ENCODE measurements at regions not wholly inside any gene's neighbourhood (a gene's known extent, or its start where the extent isn't known, plus 50 kb on each side); places are given as distances from the start of the nearest gene placed in this dataset.
"Not testable (repeated sequence)": the region's sequence is repeated elsewhere in the genome, so short reads cannot be mapped to it uniquely, and the experiment has no call there.

GRCh38 chr2:59761966-59762365 is 791.5 kb downstream of the BCL11A start:
- DNase-seq: no peak

GRCh38 chr2:59756150-59756549 is 797.3 kb downstream of the BCL11A start:
- DNase-seq: no peak

- no peak for DNase-seq
Observed at GRCh38 chr2:59754011-59754735, 799.3 kb downstream of the BCL11A start.

- no peak for DNase-seq
Observed at GRCh38 chr2:59752512-59752911, 800.9 kb downstream of the BCL11A start.

- DNase-seq: no peak
Observed at GRCh38 chr2:59752071-59752470, 801.4 kb downstream of the BCL11A start.

GRCh38 chr2:59751214-59751613 is 802.2 kb downstream of the BCL11A start:
- DNase-seq: not testable (repeated sequence)

- DNase-seq: no peak
Observed at GRCh38 chr2:59746291-59746690, 807.2 kb downstream of the BCL11A start.

- no peak for DNase-seq
Observed at GRCh38 chr2:59745085-59745484, 808.4 kb downstream of the BCL11A start.

GRCh38 chr2:59744436-59744835 is 809.0 kb downstream of the BCL11A start:
- no peak for DNase-seq

GRCh38 chr2:59741840-59742239 is 811.6 kb downstream of the BCL11A start:
- DNase-seq: no peak

- DNase-seq: no peak
Observed at GRCh38 chr2:59739166-59739565, 814.3 kb downstream of the BCL11A start.

- DNase-seq: no peak
Observed at GRCh38 chr2:59737299-59737698, 816.2 kb downstream of the BCL11A start.

- no peak for DNase-seq
Observed at GRCh38 chr2:59734743-59735142, 818.7 kb downstream of the BCL11A start.

GRCh38 chr2:59733970-59734369 is 819.5 kb downstream of the BCL11A start:
- no peak for DNase-seq

GRCh38 chr2:59733567-59733930 is 819.9 kb downstream of the BCL11A start:
- DNase-seq: no peak

- DNase-seq: no peak
Observed at GRCh38 chr2:59732871-59733566, 820.4 kb downstream of the BCL11A start.

GRCh38 chr2:59727121-59727590 is 826.3 kb downstream of the BCL11A start:
- no peak for DNase-seq

- DNase-seq: no peak
Observed at GRCh38 chr2:59726228-59727120, 827.0 kb downstream of the BCL11A start.

- no peak for DNase-seq
Observed at GRCh38 chr2:59724746-59725145, 828.7 kb downstream of the BCL11A start.

- no peak for DNase-seq
Observed at GRCh38 chr2:59720296-59720866, 833.1 kb downstream of the BCL11A start.

GRCh38 chr2:59713577-59713976 is 839.9 kb downstream of the BCL11A start:
- DNase-seq: no peak

GRCh38 chr2:59711121-59711520 is 842.3 kb downstream of the BCL11A start:
- DNase-seq: no peak

- DNase-seq: no peak
Observed at GRCh38 chr2:59706729-59707128, 846.7 kb downstream of the BCL11A start.
